H9 (cell line): ENCODE measurements at regions not wholly inside any gene's neighbourhood (a gene's known extent, or its start where the extent isn't known, plus 50 kb on each side); places are given as distances from the start of the nearest gene placed in this dataset.

ENCODE experiments used
- DNase-seq: peaks from one replicate; pipeline ENCODE4 v3.0.0-alpha.2; 2017
- H2AFZ ChIP-seq: one replicate; pipeline ENCODE4 v1.6.1; 2013; ENCODE audit warnings: mild to moderate bottlenecking, low read length, control low read depth, moderate library complexity
- H2AK5ac ChIP-seq: 2 replicates; pipeline ENCODE4 v1.6.1; 2013; ENCODE audit warnings: low read length, control low read depth, mixed read lengths; ENCODE audit not compliant: insufficient read length
- H2BK120ac ChIP-seq: one replicate; pipeline ENCODE4 v1.6.1; 2013; ENCODE audit warnings: low read depth, mild to moderate bottlenecking, low read length, control low read depth, inconsistent platforms; ENCODE audit not compliant: poor library complexity, severe bottlenecking
- H2BK12ac ChIP-seq: 2 replicates; pipeline ENCODE4 v1.6.1; 2013; ENCODE audit warnings: low read length, control low read depth, mixed read lengths, low read depth; ENCODE audit not compliant: insufficient read length
- H2BK15ac ChIP-seq: 2 replicates; pipeline ENCODE4 v1.6.1; 2013; ENCODE audit warnings: low read depth, low read length, control low read depth
- H2BK20ac ChIP-seq: one replicate; pipeline ENCODE4 v1.6.1; 2013; ENCODE audit warnings: low read depth, mild to moderate bottlenecking, low read length, control low read depth, inconsistent platforms; ENCODE audit not compliant: poor library complexity, severe bottlenecking
- H2BK5ac ChIP-seq: 2 replicates; pipeline ENCODE4 v1.6.1; 2013; ENCODE audit warnings: low read length, control low read depth, mixed read lengths; ENCODE audit not compliant: insufficient read length
- H3K14ac ChIP-seq: 2 replicates; pipeline ENCODE4 v1.6.1; 2013; ENCODE audit warnings: low read length, control low read depth; ENCODE audit not compliant: insufficient read depth
- H3K18ac ChIP-seq: 2 replicates; pipeline ENCODE4 v1.6.1; 2013; ENCODE audit warnings: low read depth, mild to moderate bottlenecking, mixed read lengths, low read length, control low read depth; ENCODE audit not compliant: insufficient read length
- H3K23ac ChIP-seq: 2 replicates; pipeline ENCODE4 v1.6.1; 2013; ENCODE audit warnings: low read length, control low read depth, mixed read lengths, low read depth; ENCODE audit not compliant: insufficient read length
- H3K23me2 ChIP-seq: 2 replicates; pipeline ENCODE4 v1.6.1; 2013; ENCODE audit warnings: low read depth, mild to moderate bottlenecking, mixed read lengths, low read length, control low read depth; ENCODE audit not compliant: insufficient read length, poor library complexity, severe bottlenecking
- H3K27ac ChIP-seq: 2 replicates; pipeline ENCODE4 v1.5.1; 2013; ENCODE audit warnings: low read length, control low read depth, mixed read lengths, low read depth; ENCODE audit not compliant: insufficient read length
- H3K27me3 ChIP-seq: 2 replicates; pipeline ENCODE4 v1.6.1; 2013; ENCODE audit warnings: low read length, control low read depth, inconsistent platforms; ENCODE audit not compliant: insufficient read depth
- H3K4ac ChIP-seq: 2 replicates; pipeline ENCODE4 v1.6.1; 2013; ENCODE audit warnings: low read depth, mild to moderate bottlenecking, control low read depth, inconsistent platforms, low read length, moderate library complexity
- H3K4me1 ChIP-seq: 2 replicates; pipeline ENCODE4 v1.6.1; 2013; ENCODE audit warnings: low read length, control low read depth, inconsistent platforms; ENCODE audit not compliant: insufficient read depth
- H3K4me2 ChIP-seq: 2 replicates; pipeline ENCODE4 v1.6.1; 2013; ENCODE audit warnings: low read length, control low read depth, mixed read lengths; ENCODE audit not compliant: insufficient read length, insufficient read depth
- H3K56ac ChIP-seq: 2 replicates; pipeline ENCODE4 v1.6.1; 2013; ENCODE audit warnings: low read depth, mild to moderate bottlenecking, mixed read lengths, low read length, control low read depth; ENCODE audit not compliant: insufficient read length
- H3K79me1 ChIP-seq: 2 replicates; pipeline ENCODE4 v1.6.1; 2013; ENCODE audit warnings: low read depth, mild to moderate bottlenecking, moderate library complexity, low read length, control low read depth, inconsistent platforms; ENCODE audit not compliant: insufficient read depth, poor library complexity, severe bottlenecking
- H3K79me2 ChIP-seq: 2 replicates; pipeline ENCODE4 v1.6.1; 2013; ENCODE audit warnings: low read length, control low read depth, inconsistent platforms; ENCODE audit not compliant: insufficient read depth
- H3K9ac ChIP-seq: 2 replicates; pipeline ENCODE4 v1.6.1; 2013; ENCODE audit warnings: low read length, control low read depth, mixed read lengths; ENCODE audit not compliant: insufficient read length; ENCODE audit errors: extremely low read depth
- H3K9me3 ChIP-seq: one replicate; pipeline ENCODE4 v1.6.1; 2013; ENCODE audit warnings: low read depth, low read length, inconsistent platforms; ENCODE audit not compliant: control insufficient read depth
- H3T11ph ChIP-seq: one replicate; pipeline ENCODE4 v1.6.1; 2013; ENCODE audit warnings: mild to moderate bottlenecking, low read length, control low read depth, inconsistent platforms
- H4K20me1 ChIP-seq: one replicate; pipeline ENCODE4 v1.6.1; 2013; ENCODE audit not compliant: control insufficient read depth, insufficient read length, insufficient read depth
- H4K5ac ChIP-seq: 2 replicates; pipeline ENCODE4 v1.6.1; 2013; ENCODE audit warnings: low read depth, mild to moderate bottlenecking, mixed read lengths, low read length, control low read depth; ENCODE audit not compliant: insufficient read length
- H4K8ac ChIP-seq: replicated peaks from 2 replicates; pipeline ENCODE4 v1.6.1; 2013; ENCODE audit warnings: low read length, control low read depth, mixed read lengths, low read depth; ENCODE audit not compliant: insufficient read length
- H4K91ac ChIP-seq: 2 replicates; pipeline ENCODE4 v1.6.1; 2013; ENCODE audit warnings: low read depth, mild to moderate bottlenecking, moderate library complexity, mixed read lengths, low read length, control low read depth; ENCODE audit not compliant: insufficient read length
- H3K27ac Mint-ChIP-seq, 3 experiments: 2 replicates in 2 of 3; 3 replicates in 1 of 3; pipeline ENCODE4 v1.8.0; 2020 to 2021; ENCODE audit warnings: mixed read lengths in 3 of 3, mild to moderate bottlenecking in 1 of 3, moderate library complexity in 1 of 3
- H3K27me3 Mint-ChIP-seq: 2 replicates; pipeline ENCODE4 v1.8.0; 2021; ENCODE audit warnings: low read depth, mild to moderate bottlenecking, moderate library complexity, mixed read lengths
- H3K36me3 Mint-ChIP-seq, 3 experiments: 2 replicates in 2 of 3; 3 replicates in 1 of 3; pipeline ENCODE4 v1.8.0; 2020 to 2021; ENCODE audit warnings: low read depth in 3 of 3, mixed read lengths in 3 of 3; ENCODE audit not compliant: insufficient read depth in 1 of 3
- H3K4me1 Mint-ChIP-seq, 2 experiments: 2 replicates each; pipeline ENCODE4 v1.8.0; 2020; ENCODE audit warnings: mixed read lengths in 2 of 2
- H3K4me3 Mint-ChIP-seq, 2 experiments: 2 replicates in 1 of 2; 3 replicates in 1 of 2; pipeline ENCODE4 v1.8.0; 2020 to 2021; ENCODE audit warnings: mild to moderate bottlenecking in 2 of 2, mixed read lengths in 2 of 2, moderate library complexity in 1 of 2
- H3K9me3 Mint-ChIP-seq, 2 experiments: 2 replicates in 1 of 2; 3 replicates in 1 of 2; pipeline ENCODE4 v1.8.0; 2020; ENCODE audit warnings: mild to moderate bottlenecking in 2 of 2, mixed read lengths in 2 of 2, moderate library complexity in 1 of 2
- WGBS: extraction: QIAGEN DNeasy Blood & Tissue Kit; methylation state at CpG from one replicate; pipeline ENCODE4 v1.1.7; 2013; ENCODE audit warnings: missing lambda C conversion rate, low lambda C conversion rate, mixed read lengths; ENCODE audit not compliant: insufficient read length; ENCODE audit errors: extremely low coverage; 5-methylcytosine and 5-hydroxymethylcytosine counted together
- TF ChIP-seq, protein P1 (sequence below): fragments of 200-600 bp; sonication (generic); conservative IDR thresholded peaks from 3 replicates; pipeline ENCODE4 v1.8.0; 2021; ENCODE audit warnings: antibody characterized with exemption, mild to moderate bottlenecking

DNA sequence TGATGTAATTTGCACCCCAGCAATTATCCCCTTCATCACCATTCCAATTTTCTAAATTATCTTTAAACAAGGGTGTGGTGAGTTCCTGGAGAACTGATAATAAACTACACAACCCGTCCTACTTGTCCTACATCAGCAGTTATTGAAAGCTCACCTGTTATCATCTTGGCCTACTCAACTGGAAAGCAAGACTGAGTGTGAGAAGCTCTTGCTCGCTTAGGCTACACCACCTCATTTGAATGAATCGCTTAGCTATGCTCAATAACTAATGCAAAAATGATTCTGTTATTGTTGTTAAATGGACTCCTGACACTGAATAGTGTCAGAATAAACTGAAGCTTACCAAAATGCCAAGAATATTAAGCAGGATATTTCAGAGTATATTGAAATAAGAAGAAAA lies 115.4 kb upstream of the BTG1 start:
- Mint-ChIP-seq H3K4me1 (peaks cover 9% of the 10 kb centered on the region in 2 experiments), H3K4me3 (no peak overlapping the region), H3K36me3 (no peaks in the 10 kb centered on the region), H3K9me3 (no peaks in the 10 kb centered on the region), H3K27me3 (no peaks in the 10 kb centered on the region), H3K27ac (no peak overlapping the region)
- Histone ChIP-seq H3K18ac (no peak overlapping the region), H4K5ac (no peak overlapping the region), H3K23me2 (no peaks in the 10 kb centered on the region), H2BK20ac (no peak overlapping the region), H2BK5ac (no peak overlapping the region), H3K79me2 (no peaks in the 10 kb centered on the region), H3K23ac (no peak overlapping the region), H2BK120ac (no peak overlapping the region), H4K20me1 (no peaks in the 10 kb centered on the region), H4K8ac (no peak overlapping the region), H2BK12ac (no peak overlapping the region), H2AFZ (no peak overlapping the region), H2AK5ac (no peak overlapping the region), H3K79me1 (no peaks in the 10 kb centered on the region), H3K14ac (no peak overlapping the region), H3K27ac (no peak overlapping the region), H4K91ac (no peak overlapping the region), H3K9me3 (no peaks in the 10 kb centered on the region), H3K27me3 (no peaks in the 10 kb centered on the region), H3T11ph (no peak overlapping the region), H2BK15ac (no peak overlapping the region), H3K4ac (no peak overlapping the region), H3K9ac (no peak overlapping the region), H3K4me1 (peaks cover 6% of the 10 kb centered on the region; the same call in 1 of the 2 replicates), H3K4me2 (no peak overlapping the region), H3K56ac (no peak overlapping the region)
- TF ChIP-seq, protein P1, sequence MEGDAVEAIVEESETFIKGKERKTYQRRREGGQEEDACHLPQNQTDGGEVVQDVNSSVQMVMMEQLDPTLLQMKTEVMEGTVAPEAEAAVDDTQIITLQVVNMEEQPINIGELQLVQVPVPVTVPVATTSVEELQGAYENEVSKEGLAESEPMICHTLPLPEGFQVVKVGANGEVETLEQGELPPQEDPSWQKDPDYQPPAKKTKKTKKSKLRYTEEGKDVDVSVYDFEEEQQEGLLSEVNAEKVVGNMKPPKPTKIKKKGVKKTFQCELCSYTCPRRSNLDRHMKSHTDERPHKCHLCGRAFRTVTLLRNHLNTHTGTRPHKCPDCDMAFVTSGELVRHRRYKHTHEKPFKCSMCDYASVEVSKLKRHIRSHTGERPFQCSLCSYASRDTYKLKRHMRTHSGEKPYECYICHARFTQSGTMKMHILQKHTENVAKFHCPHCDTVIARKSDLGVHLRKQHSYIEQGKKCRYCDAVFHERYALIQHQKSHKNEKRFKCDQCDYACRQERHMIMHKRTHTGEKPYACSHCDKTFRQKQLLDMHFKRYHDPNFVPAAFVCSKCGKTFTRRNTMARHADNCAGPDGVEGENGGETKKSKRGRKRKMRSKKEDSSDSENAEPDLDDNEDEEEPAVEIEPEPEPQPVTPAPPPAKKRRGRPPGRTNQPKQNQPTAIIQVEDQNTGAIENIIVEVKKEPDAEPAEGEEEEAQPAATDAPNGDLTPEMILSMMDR, result no peak
- no CpG with 5 or more reads among the region's 3 CpGs for WGBS
- no peak for DNase-seq
